ENCODE measurements at regions not wholly inside any gene's neighbourhood (a gene's known extent, or its start where the extent isn't known, plus 50 kb on each side); places are given as distances from the start of the nearest gene placed in this dataset.

- no peak overlapping the region for H3K27ac Mint-ChIP-seq
These were observed 278.7 kb downstream of the BCL2 start for GRCh38 chr18:63040788-63041410.

GRCh38 chr18:63037491-63037890 lies 282.1 kb downstream of the BCL2 start:
- DNase-seq (ENCODE audit: extremely low spot score, unreplicated experiment) = no peak
- H3K4me1 Mint-ChIP-seq (ENCODE audit: unreplicated experiment) = no peaks in the 10 kb centered on the region
- TF ChIP-seq CTCF (conservative IDR thresholded peaks at IDR 0.05) = no peak
- no peak overlapping the region for H3K4me3 Mint-ChIP-seq
- peaks cover 4% of the 10 kb centered on the region for H3K9me3 Mint-ChIP-seq
- H3K27ac Mint-ChIP-seq = no peak overlapping the region
- H3K27me3 Mint-ChIP-seq = no peaks in the 10 kb centered on the region
- no peaks in the 10 kb centered on the region for H3K36me3 Mint-ChIP-seq

More at GRCh38 chr18:63040788-63041410, 278.7 kb downstream of the BCL2 start:
- DNase-seq (ENCODE audit: extremely low spot score, unreplicated experiment) = no peak
- no peak for TF ChIP-seq CTCF (conservative IDR thresholded peaks at IDR 0.05)
- Mint-ChIP-seq H3K36me3 (no peaks in the 10 kb centered on the region), H3K4me1 (ENCODE audit: unreplicated experiment) (no peaks in the 10 kb centered on the region), H3K27me3 (peaks cover 5% of the 10 kb centered on the region), H3K4me3 (no peak overlapping the region), H3K9me3 (peaks cover 8% of the 10 kb centered on the region)

GRCh38 chr18:63031375-63031774 lies 288.2 kb downstream of the BCL2 start:
- no peak for DNase-seq (ENCODE audit: extremely low spot score, unreplicated experiment)
- Mint-ChIP-seq H3K4me3 (no peak overlapping the region), H3K36me3 (no peaks in the 10 kb centered on the region), H3K4me1 (ENCODE audit: unreplicated experiment) (no peaks in the 10 kb centered on the region), H3K27ac (no peak overlapping the region), H3K9me3 (no peaks in the 10 kb centered on the region), H3K27me3 (no peaks in the 10 kb centered on the region)
- no peak for TF ChIP-seq CTCF (conservative IDR thresholded peaks at IDR 0.05)
